ENCODE measurements at regions not wholly inside any gene's neighbourhood (a gene's known extent, or its start where the extent isn't known, plus 50 kb on each side); places are given as distances from the start of the nearest gene placed in this dataset.

DNA sequence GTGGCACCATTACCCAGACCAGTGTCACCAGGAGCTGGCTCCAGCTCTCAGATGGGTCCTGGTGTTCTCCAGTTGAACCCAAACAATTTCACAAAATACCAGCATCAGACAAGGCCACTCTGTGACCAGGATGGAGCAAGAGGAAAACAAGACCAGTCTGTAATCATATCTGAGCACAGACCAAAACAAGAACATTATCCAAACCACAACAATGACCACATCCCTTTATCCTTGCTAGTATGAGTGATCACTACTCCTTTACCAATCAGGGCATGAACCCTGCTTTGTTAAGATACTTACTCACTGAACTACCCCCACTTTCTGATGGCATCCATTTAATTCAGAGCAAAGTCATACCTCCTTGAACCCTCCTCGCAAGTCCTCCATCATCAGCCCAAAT, 145.9 kb downstream of the NUFIP1 start (continued):
- TF ChIP-seq ZNF596 (tag by site-specific recombination; IDR thresholded peaks at IDR 0.05) (no peak), ZNF629 (tag by site-specific recombination; IDR thresholded peaks at IDR 0.05) (no peak), ZSCAN16 (tag by site-specific recombination; IDR thresholded peaks at IDR 0.05) (no peak), IKZF3 (tag by site-specific recombination; IDR thresholded peaks at IDR 0.05) (no peak), ZNF341 (tag by site-specific recombination; IDR thresholded peaks at IDR 0.05; ENCODE audit: low read depth) (no peak), ZNF501 (tag by site-specific recombination; IDR thresholded peaks at IDR 0.05) (no peak)
- TF ChIP-seq, protein P1, sequence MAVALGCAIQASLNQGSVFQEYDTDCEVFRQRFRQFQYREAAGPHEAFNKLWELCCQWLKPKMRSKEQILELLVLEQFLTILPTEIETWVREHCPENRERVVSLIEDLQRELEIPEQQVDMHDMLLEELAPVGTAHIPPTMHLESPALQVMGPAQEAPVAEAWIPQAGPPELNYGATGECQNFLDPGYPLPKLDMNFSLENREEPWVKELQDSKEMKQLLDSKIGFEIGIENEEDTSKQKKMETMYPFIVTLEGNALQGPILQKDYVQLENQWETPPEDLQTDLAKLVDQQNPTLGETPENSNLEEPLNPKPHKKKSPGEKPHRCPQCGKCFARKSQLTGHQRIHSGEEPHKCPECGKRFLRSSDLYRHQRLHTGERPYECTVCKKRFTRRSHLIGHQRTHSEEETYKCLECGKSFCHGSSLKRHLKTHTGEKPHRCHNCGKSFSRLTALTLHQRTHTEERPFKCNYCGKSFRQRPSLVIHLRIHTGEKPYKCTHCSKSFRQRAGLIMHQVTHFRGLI (tag by site-specific recombination; IDR thresholded peaks at IDR 0.05): no peak
- TF ChIP-seq, protein P2, sequence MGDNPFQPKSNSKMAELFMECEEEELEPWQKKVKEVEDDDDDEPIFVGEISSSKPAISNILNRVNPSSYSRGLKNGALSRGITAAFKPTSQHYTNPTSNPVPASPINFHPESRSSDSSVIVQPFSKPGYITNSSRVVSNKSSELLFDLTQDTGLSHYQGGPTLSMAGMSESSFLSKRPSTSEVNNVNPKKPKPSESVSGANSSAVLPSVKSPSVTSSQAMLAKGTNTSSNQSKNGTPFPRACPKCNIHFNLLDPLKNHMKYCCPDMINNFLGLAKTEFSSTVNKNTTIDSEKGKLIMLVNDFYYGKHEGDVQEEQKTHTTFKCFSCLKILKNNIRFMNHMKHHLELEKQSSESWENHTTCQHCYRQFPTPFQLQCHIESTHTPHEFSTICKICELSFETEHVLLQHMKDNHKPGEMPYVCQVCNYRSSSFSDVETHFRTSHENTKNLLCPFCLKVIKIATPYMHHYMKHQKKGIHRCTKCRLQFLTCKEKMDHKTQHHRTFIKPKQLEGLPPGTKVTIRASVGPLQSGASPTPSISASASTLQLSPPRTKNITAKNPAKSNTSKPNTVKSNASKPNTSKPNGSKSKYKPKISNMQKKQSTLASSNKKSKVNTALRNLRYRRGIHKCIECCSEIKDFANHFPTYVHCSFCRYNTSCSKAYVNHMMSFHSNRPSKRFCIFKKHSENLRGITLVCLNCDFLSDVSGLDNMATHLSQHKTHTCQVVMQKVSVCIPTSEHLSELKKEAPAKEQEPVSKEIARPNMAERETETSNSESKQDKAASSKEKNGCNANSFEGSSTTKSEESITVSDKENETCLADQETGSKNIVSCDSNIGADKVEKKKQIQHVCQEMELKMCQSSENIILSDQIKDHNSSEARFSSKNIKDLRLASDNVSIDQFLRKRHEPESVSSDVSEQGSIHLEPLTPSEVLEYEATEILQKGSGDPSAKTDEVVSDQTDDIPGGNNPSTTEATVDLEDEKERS (tag by site-specific recombination; IDR thresholded peaks at IDR 0.05): no peak

DNA sequence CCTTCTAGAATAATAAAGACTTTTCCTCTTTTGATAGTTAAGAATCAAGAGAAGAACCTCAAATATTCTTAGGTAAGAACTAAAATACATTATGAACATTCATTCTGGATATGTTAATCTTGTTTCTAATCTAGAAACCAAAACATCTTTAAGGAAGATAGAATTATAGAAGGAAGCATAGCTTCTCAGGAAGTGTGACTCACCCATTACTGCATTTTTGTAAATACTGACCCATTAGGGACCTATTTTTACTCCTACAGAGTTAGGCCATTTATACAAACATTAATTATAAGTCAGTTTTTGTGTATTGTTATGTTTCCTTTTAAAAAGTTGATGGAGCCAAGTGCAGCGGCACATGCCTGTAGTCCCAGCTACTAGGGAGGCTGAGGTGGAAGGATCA, 147.1 kb downstream of the NUFIP1 start:
- ChIA-PET CTCF (interaction anchor here (0.7 kb wide), 1 partner anchor 698 kb away, joined by 5 read pairs; no protein-coding TSS in a partner anchor), POLR2A (no interaction called here)
- TF ChIP-seq, protein P3, sequence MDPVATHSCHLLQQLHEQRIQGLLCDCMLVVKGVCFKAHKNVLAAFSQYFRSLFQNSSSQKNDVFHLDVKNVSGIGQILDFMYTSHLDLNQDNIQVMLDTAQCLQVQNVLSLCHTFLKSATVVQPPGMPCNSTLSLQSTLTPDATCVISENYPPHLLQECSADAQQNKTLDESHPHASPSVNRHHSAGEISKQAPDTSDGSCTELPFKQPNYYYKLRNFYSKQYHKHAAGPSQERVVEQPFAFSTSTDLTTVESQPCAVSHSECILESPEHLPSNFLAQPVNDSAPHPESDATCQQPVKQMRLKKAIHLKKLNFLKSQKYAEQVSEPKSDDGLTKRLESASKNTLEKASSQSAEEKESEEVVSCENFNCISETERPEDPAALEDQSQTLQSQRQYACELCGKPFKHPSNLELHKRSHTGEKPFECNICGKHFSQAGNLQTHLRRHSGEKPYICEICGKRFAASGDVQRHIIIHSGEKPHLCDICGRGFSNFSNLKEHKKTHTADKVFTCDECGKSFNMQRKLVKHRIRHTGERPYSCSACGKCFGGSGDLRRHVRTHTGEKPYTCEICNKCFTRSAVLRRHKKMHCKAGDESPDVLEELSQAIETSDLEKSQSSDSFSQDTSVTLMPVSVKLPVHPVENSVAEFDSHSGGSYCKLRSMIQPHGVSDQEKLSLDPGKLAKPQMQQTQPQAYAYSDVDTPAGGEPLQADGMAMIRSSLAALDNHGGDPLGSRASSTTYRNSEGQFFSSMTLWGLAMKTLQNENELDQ (tag by site-specific recombination; IDR thresholded peaks at IDR 0.05; ENCODE audit: low read depth): no peak
- TF ChIP-seq, protein P4, sequence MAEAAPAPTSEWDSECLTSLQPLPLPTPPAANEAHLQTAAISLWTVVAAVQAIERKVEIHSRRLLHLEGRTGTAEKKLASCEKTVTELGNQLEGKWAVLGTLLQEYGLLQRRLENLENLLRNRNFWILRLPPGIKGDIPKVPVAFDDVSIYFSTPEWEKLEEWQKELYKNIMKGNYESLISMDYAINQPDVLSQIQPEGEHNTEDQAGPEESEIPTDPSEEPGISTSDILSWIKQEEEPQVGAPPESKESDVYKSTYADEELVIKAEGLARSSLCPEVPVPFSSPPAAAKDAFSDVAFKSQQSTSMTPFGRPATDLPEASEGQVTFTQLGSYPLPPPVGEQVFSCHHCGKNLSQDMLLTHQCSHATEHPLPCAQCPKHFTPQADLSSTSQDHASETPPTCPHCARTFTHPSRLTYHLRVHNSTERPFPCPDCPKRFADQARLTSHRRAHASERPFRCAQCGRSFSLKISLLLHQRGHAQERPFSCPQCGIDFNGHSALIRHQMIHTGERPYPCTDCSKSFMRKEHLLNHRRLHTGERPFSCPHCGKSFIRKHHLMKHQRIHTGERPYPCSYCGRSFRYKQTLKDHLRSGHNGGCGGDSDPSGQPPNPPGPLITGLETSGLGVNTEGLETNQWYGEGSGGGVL (tag by site-specific recombination; IDR thresholded peaks at IDR 0.05): no peak
- no peak for TF ChIP-seq ZFP37 (tag by site-specific recombination; IDR thresholded peaks at IDR 0.05)
- no peak for TF ChIP-seq ZNF133 (tag by site-specific recombination; IDR thresholded peaks at IDR 0.05)
- TF ChIP-seq ZNF654 (tag by site-specific recombination; IDR thresholded peaks at IDR 0.05; ENCODE audit: low read depth): no peak
- TF ChIP-seq ZNF664 (tag by site-specific recombination; IDR thresholded peaks at IDR 0.05): no peak
- no peak for TF ChIP-seq ZNF624 (tag by site-specific recombination; IDR thresholded peaks at IDR 0.05)
- TF ChIP-seq, protein P5, sequence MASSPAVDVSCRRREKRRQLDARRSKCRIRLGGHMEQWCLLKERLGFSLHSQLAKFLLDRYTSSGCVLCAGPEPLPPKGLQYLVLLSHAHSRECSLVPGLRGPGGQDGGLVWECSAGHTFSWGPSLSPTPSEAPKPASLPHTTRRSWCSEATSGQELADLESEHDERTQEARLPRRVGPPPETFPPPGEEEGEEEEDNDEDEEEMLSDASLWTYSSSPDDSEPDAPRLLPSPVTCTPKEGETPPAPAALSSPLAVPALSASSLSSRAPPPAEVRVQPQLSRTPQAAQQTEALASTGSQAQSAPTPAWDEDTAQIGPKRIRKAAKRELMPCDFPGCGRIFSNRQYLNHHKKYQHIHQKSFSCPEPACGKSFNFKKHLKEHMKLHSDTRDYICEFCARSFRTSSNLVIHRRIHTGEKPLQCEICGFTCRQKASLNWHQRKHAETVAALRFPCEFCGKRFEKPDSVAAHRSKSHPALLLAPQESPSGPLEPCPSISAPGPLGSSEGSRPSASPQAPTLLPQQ (tag by site-specific recombination; IDR thresholded peaks at IDR 0.05): no peak
- TF ChIP-seq ZNF701 (tag by site-specific recombination; IDR thresholded peaks at IDR 0.05): no peak
- TF ChIP-seq, protein P6, sequence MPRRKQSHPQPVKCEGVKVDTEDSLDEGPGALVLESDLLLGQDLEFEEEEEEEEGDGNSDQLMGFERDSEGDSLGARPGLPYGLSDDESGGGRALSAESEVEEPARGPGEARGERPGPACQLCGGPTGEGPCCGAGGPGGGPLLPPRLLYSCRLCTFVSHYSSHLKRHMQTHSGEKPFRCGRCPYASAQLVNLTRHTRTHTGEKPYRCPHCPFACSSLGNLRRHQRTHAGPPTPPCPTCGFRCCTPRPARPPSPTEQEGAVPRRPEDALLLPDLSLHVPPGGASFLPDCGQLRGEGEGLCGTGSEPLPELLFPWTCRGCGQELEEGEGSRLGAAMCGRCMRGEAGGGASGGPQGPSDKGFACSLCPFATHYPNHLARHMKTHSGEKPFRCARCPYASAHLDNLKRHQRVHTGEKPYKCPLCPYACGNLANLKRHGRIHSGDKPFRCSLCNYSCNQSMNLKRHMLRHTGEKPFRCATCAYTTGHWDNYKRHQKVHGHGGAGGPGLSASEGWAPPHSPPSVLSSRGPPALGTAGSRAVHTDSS (tag by site-specific recombination; IDR thresholded peaks at IDR 0.05): no peak
- no peak for TF ChIP-seq BCL11A (tag by site-specific recombination; IDR thresholded peaks at IDR 0.05; ENCODE audit: low read depth)
- no peak for TF ChIP-seq ZBTB1 (tag by site-specific recombination; IDR thresholded peaks at IDR 0.05)
- H3K36me3 ChIP-seq (ENCODE audit: control insufficient read depth in 2 of 2, insufficient read depth in 1 of 2, low read length in 2 of 2): no peaks in the 10 kb centered on the region
- no peak overlapping the region for H3K27ac ChIP-seq (ENCODE audit: extremely low read depth, low read depth, low read length)
- no peaks in the 10 kb centered on the region for H3K4me1 ChIP-seq (ENCODE audit: control insufficient read depth, insufficient read depth, low read length)
- H3K4me3 ChIP-seq (ENCODE audit: low read depth, low read length): no peak overlapping the region
- no peaks in the 10 kb centered on the region for H3K9me3 ChIP-seq (ENCODE audit: control insufficient read depth, insufficient read depth, low read depth, low read length)
